GM21528 (cell line): ENCODE measurements at regions not wholly inside any gene's neighbourhood (a gene's known extent, or its start where the extent isn't known, plus 50 kb on each side); places are given as distances from the start of the nearest gene placed in this dataset.

Experiments used
- ATAC-seq: cut with Tn5 transposase; IDR thresholded peaks from one replicate; pipeline ENCODE4 v1.9.1; 2021; ENCODE audit warnings: mild to moderate bottlenecking, moderate library complexity; ENCODE audit not compliant: unreplicated experiment, low FRiP score

GRCh38 chr7:136551618-136552017 lies 316.8 kb upstream of the CHRM2 start:
- ATAC-seq: no peak

- no peak for ATAC-seq
Measured at GRCh38 chr7:136549756-136550155, 318.7 kb upstream of the CHRM2 start.

- no peak for ATAC-seq
Measured at GRCh38 chr7:136533732-136534131, 334.7 kb upstream of the CHRM2 start.

- no peak for ATAC-seq
Measured at GRCh38 chr7:136530831-136531230, 337.6 kb upstream of the CHRM2 start.

GRCh38 chr7:136528329-136528728 lies 340.1 kb upstream of the CHRM2 start:
- ATAC-seq: no peak

- no peak for ATAC-seq
Measured at GRCh38 chr7:136527554-136527953, 340.9 kb upstream of the CHRM2 start.

- ATAC-seq: no peak
Measured at GRCh38 chr7:136526408-136527105, 341.9 kb upstream of the CHRM2 start.

- ATAC-seq: no peak
Measured at GRCh38 chr7:136523571-136523970, 344.9 kb upstream of the CHRM2 start.

GRCh38 chr7:136517971-136518370 lies 350.5 kb upstream of the CHRM2 start:
- no peak for ATAC-seq

GRCh38 chr7:136514776-136515175 lies 353.7 kb upstream of the CHRM2 start:
- no peak for ATAC-seq

GRCh38 chr7:136513744-136514143 lies 354.7 kb upstream of the CHRM2 start:
- no peak for ATAC-seq

GRCh38 chr7:136509466-136509865 lies 359.0 kb upstream of the CHRM2 start:
- ATAC-seq: no peak

- no peak for ATAC-seq
Measured at GRCh38 chr7:136502162-136502561, 366.3 kb upstream of the CHRM2 start.

GRCh38 chr7:136501151-136501550 lies 367.3 kb upstream of the CHRM2 start:
- ATAC-seq: no peak

- ATAC-seq: no peak
Measured at GRCh38 chr7:136496551-136496950, 371.9 kb upstream of the CHRM2 start.

GRCh38 chr7:136495081-136495480 lies 373.4 kb upstream of the CHRM2 start:
- ATAC-seq: no peak

GRCh38 chr7:136492366-136492765 lies 376.1 kb upstream of the CHRM2 start:
- ATAC-seq: no peak

- ATAC-seq: no peak
Measured at GRCh38 chr7:136489808-136490207, 378.6 kb upstream of the CHRM2 start.

- ATAC-seq: no peak
Measured at GRCh38 chr7:136480901-136481300, 387.6 kb upstream of the CHRM2 start.

GRCh38 chr7:136479922-136480321 lies 388.5 kb upstream of the CHRM2 start:
- no peak for ATAC-seq

- ATAC-seq: no peak
Measured at GRCh38 chr7:136470179-136470578, 398.3 kb upstream of the CHRM2 start.

GRCh38 chr7:136452949-136453348 lies 415.5 kb upstream of the CHRM2 start:
- ATAC-seq: no peak

- no peak for ATAC-seq
Measured at GRCh38 chr7:136446751-136447150, 421.7 kb upstream of the CHRM2 start.
